ENCODE measurements at regions not wholly inside any gene's neighbourhood (a gene's known extent, or its start where the extent isn't known, plus 50 kb on each side); places are given as distances from the start of the nearest gene placed in this dataset.

DNA sequence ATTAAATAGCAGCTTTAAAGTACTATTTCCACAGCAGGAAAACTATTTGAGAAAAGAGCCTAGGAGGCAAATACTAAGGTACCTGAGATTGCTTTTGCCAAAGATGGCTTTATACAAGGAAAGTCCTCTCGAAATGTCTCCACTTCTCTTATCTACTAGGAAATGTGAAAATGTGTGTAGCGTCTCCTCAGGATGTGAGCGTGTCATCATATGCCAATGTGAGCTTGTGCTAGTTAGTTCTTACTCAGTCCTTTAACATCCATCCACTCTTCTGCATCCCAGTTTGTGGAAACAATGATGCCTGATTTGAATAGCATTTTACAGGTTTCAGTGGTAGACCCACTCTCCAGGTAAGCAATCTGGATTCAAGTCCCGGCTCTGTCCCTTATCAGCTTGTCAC is 421.0 kb downstream of the DYNC2H1 start:
- peak; percentile 61 for DNase-seq

DNA sequence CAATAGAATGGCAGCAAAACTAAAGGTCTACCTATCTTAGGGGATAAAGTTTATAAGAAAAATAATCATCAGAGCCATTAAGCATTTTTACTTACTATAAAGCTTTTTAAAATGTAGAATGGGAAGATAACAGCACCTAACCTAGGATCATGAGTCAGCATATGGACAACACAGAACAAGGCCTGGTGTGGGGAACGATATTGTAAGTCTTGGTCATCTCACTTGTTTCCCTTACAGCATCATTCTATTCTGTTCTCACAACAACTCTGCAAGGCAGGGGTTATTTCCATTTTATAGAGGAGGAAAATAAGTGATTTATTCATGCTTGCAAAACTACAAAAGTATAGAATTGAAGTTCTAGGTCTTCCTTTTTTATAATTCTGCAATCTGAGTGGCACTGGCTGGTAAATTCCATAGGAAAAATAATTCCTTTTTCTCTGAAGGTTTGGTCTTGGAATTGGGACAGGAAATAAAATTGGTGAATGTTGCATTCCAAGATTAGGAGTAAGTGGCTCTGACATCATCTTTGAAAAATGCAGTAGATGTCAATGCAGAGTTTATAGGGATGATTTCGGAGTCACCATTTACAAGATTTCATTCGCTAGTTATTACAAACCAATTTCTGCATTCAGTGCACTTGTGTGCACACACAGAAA is 423.0 kb downstream of the DYNC2H1 start:
- DNase-seq: peak; percentile 92

DNA sequence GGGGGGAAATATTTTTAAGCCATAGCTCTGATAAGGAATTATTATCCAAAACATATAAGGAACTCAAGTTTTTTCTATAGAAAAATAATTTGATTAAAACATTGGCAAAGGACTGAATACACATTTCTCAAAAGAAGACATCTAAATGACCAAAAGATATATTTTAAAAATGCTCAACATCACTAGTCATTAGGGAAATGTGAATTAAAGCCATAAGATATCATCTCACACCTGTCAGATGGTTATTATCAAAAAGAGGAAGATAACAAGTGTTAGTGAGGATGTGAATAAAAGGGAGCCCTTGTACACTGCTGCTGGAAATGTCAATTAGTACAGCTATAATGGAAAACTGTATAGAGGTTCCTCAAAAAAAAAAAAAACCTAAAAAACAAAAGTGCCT is 425.0 kb downstream of the DYNC2H1 start:
- no peak for DNase-seq

DNA sequence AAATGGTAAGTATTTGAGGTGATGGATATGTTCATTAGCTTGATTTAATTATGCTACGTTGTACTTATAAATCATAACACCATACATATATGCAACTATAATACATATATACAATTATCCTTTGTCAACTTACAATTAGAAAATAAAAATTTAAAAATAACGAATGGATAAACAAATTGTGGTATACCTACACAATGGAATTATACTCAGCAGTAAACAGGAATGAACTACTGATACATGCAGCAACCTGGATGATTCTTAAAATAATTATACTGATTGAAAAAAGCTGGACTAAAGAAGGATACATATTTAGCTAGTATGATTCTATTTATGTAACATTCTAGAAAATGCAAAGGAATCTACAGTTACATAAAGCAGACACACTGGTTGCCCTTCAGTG is 425.7 kb downstream of the DYNC2H1 start:
- DNase-seq: no peak

DNA sequence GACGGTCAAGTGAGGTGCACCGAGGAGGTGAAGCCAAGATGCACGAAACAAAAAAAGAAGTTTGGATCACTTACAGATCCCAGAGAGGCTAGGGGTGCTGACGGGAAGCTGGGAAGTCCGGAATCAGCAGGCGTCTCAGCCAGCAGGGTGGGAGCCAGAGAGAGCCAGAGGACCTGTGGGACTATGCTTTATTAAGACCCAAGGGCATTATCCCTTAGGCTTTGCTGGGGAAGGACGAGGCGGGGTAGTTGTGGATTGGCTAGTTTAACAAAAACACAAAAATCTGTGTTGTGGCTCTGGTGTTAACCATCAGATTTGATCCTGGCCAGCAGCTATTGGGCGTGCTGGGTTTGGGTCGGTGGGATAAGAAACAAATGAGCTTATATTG is 427.1 kb downstream of the DYNC2H1 start:
- no peak for DNase-seq

DNA sequence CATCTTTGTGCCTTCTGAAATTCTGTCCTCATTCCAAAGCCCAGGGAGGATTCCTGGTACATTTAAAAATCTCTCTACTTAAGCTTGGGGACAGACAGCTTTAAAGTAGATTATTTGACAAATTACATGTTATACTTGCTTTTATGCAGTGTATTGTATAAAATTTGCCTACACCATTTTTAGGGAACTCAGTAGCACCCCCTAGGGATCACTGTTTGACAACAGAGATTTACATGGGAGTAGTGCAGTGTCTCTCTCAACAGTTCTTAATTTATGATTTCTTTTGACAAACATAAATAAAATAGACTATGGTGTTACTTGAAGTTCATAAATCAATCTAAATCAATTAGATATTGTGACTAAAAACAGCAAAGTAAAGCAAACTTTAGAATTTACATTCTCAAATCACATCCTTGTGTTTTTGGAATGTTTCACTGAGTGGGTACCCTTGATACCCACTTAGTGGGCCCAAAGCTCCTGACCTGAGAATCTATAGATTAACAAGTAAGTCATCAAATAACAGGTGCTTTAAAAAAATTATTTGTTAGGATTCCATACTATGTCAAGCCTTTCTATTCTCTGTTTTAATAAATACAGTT is 428.8 kb downstream of the DYNC2H1 start:
- DNase-seq: peak; percentile 51

DNA sequence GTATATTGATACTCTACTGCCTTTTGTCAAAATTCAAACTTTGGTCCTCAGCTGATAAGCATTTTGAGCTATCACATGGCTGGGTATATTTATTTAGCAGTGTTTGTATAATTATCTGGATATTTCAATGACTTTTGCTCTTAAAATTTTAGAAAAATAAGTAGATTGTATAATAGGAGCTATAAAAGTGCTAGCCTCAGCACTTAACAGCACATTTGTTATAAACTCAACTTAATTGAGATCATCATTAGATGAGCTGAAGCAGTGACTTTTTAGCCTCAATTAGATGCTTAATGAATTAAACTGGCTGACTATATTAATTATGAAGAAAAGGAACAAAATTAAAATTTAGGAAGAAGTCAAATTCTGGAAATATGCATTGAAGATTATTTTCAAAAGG is 429.9 kb downstream of the DYNC2H1 start:
- no peak for DNase-seq

DNA sequence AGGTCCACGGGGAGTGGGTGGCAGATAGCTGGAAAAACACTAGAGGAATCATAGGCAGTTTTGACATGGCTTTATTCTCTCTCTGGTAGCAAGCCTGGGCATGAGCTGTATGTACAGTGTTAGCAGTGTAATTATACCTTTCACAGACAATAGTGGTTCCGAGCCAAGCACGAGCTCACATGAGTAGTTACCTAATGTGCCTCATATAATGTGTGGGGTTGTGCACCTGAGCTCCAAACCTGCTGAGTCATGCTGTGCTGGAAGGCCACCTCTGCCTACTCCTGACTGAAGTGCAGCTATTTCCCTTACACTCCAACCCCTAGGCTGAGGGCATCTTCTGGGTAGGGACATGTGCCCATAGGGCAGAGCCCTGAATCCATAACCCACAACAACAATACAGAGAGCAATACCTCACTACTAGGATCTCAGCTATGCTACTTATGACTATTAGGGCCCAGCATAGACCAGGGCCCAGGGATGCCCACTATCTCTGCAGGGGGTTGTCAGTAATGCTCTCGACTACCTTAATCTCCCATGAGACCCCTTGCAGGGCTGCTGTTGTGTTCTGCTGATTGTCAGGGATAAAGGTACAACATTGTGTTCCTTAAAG is 432.1 kb downstream of the DYNC2H1 start:
- no peak for DNase-seq

DNA sequence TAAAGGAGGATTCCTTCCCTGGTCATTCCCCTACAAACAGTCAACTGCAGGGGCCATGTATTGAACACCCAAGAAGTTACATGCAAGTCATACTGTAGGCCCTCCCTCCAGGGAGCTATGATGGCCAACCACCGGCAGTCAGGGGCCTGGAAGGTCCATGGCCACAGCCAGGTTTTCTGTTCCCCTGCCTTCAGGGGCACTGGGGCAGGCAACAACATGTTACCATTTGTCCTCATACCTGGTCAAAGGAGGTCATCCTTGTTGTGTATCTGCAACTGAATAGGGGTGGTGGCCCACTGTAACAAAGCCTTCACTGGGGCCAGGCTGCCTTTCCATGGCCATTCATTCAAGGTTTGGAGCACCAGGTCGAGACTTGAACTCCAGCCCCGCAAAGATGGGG is 433.6 kb downstream of the DYNC2H1 start:
- no peak for DNase-seq

DNA sequence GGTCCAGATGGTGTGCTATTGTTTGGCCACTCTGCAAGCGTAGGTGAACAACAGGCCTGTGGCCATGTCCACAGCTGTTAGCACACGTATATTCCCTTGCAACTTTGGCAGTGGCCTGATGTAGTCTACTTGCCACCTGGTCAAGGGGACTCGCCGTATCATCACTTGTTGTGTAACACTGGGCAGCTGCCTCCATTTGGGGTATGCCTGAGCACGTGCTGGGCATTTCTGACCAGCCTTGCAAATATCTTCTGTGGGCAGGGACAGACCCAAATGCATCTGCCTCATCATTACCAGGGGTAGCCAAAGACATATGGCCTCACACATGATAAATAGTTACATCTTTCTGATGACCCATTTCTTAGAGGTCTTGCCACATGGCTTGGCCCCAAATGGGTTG is 434.2 kb downstream of the DYNC2H1 start:
- no peak for DNase-seq

DNA sequence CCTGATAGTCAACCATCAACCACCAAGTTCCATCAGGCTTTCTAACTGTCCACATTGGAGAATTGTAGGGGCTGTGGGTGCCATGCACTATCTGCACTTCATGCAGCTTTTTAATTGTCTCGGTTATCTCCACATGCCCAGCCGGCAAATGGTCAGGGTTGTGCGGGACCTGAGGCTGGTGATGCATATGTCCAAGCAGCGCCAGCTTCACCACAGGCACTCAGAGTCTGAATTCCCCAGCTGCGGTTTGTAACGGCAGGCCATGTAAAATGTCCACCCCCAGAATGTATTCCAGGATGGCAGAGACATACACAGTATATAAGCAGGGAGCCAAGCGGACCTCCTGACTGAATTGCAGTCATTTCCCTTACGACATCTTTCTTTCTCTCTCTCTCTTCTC is 435.6 kb downstream of the DYNC2H1 start:
- no peak for DNase-seq

DNA sequence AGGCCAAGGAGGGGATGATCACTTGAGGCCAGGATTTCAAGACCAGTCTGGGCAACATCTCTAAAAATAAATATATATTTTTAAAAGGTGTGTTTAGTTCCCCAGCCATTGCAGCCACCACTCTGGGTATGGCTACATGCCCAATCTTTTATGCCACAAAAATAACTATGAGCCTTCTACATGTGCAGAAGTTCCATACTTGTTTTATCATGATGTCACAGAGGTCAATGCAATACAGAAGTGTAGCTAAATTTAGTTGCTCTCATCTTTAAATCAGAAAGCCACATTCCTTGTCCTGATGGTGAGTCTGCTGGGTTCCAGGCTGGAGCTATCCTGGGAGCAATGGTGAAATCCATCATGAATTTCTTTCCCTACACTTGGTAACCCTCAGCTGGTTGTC is 436.3 kb downstream of the DYNC2H1 start:
- DNase-seq: no peak

DNA sequence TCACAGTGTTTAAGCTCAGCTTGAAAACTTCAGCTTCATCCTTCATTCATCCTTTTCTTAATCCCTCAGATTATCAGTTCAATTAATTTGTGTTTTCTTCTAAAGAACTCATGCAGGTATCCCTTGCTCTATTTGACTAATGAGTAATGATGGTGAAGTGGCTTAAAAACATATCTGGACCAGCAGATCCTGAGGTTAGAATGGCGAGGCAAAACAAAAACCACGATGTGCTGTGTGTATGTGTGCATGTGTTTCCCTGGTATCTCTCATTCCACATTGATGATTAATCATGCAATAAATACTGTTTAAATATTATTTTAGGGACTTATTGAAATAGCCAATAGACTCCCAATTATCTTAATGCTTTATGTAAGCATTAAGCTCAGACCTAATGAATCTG is 437.0 kb downstream of the DYNC2H1 start:
- peak; percentile 60 for DNase-seq

DNA sequence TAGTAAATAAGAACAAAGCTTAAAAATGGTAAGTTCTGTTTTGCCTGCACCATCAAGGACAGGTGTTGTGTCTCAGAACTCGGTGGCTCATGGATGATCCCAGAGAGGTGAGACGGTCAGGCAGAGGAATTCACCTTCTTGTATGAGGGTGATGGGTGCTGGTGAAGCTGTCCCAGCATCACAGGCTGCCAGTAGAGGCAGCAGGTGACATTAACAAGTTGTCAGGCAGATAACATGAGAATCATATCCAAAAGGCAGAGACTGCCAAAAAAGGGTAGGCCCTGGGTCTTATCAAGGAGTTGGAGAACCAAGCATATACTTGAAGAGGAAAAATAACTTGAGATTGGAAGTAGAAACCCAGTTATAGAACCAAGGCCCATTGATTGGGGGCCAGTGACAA is 437.8 kb downstream of the DYNC2H1 start:
- no peak for DNase-seq

DNA sequence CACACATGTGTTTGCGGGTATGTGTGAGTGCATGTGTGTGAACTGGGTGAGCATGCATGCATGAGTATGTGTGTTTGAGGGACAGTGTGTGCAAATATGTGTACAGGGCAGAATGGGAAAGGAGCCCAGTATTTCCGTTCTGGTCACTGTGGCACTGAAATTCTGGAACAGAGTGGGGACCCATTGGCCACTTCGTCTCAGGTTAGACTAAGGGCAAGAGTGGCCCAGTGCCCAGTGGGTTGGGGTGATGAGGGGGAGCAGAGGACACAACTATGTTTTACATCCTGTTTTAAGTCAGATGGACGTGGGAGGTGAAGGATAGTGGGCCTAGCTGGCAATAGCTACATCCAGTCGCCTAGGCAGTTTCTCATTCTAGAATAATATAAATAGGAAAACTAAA is 438.5 kb downstream of the DYNC2H1 start:
- DNase-seq: no peak

DNA sequence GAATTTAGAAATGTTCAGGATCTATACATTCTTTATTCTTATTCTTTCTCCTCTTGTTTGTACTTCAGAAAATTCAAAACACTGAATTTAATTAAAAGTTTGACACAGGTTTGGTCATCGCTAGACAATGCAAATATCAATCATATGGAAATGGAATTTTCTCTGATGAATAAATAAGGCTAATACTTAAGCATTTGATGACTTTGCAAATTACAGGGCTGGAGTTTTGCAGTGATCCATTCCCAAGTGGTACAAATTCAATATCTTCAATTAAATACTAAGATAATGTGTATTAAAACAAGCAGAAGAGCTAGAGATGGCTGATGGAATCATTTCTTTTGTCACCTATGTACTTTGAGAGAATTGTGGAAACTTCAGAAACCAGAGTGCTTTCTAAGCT is 439.6 kb downstream of the DYNC2H1 start:
- no peak for DNase-seq

DNA sequence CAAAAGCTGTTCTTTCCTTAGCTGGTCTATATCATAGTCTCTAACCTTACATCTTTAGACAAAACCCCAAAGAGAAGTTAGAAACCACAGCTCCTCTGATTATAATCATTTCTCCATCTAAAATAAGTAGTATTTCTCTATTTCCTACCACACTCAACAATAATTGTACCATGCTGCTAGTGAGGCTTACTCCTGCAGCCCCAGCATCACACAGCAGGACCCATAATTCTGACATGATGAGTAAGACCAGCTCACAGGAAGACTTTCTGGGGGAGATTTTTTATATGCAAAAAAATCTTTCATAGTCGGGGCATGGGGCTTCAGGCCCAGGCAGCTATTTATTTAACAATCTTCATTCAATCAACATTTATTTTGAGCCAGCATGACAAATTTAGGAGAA is 441.6 kb downstream of the DYNC2H1 start:
- DNase-seq: peak; percentile 36

DNA sequence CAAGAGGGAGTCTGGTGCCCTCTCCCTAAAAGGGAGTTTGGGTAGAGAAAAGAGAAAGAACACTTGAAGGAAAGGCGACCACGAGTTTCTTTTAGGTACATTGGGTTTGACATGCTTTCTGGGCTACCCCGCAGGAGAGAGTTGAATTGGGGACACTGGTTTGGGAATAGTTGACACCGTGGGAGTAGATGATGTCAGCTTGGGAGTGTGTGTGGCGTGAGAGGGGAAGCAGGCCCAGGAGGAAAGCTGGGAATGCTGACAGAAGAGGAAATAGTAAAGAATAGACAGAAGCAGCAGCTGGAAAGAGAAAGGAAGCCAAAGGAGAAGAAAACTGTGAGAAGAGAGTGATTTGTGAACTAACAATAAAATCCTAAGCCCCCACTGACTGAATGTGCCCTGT is 442.9 kb downstream of the DYNC2H1 start:
- no peak for DNase-seq

DNA sequence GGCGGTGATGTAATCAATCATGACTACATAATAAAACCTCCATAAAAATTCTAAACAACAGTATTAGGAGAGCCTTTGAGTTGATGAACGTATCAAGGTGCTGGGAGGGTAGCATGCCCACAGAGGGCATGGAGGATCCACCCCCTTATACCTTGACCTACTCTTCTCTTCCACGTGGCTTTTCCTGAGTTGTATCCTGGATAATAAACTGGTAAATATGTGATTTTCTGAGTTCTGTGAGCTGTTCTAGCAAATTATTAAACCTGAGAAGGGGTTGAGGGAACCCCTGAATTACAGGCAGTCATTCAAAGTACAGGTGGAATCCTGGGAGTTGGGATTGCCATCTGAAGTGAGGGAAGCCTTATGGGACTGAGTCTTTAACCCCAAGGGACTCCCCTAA is 446.9 kb downstream of the DYNC2H1 start:
- no peak for DNase-seq

DNA sequence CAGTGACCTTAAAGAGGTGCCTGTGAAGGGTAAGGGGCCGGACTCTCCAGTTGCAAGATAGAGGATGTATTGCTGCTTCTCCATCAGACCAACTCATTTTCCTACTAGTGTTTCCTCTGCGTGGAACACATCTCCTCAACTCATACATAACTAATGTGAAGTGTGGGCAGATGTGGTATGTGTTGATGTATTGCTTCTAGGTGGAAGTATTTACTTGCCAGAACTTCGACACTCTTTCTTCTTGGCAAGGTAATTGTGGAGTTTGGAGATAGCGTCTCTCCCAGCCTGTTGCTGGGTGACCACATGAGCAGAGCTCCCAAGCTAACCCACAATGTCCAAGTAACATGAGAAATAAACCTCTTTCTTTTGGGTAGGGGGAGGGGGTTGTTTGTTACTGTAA is 456.9 kb downstream of the DYNC2H1 start:
- DNase-seq: no peak

DNA sequence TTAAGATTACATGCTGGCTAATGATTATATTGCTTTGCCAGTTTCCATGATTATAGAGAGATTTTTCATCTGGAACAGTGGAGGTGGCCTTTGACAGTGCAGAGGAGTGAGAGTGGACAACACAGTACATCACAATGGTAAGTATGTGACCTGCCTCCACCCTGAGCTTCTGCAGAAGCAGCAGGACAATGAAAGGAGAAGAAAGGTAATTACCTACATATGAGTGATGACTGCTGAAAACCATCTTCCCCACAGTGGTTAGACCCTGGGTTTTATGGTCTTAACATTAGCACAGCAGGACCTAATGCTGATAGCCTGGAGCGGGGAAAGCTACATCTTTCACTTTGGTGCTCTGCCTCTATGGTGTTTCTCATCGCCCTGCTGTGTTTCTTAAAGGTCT is 454.7 kb upstream of the DDI1 start:
- DNase-seq: no peak

DNA sequence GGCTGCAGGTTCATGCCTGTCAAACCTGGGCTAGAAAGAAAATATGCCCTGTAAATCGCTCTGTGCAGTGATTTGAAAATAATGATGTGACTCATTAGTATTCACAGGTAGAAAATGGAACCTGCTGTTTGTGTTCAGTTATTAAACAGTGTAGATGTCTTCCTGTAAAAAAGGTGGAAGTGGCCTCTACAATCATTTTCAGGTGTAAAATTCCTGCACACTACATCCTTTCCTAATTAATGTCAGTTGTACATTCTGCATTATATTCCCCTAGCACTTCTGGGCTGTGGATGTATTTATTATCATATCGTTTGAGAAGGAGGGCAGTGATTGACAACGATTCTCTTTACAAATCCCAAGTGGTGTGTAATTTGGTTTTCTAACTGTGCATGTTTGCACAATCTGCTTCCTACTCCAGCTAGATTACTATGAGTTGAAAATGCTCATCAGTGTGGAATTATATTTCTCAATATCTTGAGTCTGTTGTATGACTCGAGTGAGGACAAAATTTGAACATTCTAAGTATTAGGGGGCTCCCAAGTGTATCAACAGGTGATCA is 454.0 kb upstream of the DDI1 start:
- DNase-seq: no peak

DNA sequence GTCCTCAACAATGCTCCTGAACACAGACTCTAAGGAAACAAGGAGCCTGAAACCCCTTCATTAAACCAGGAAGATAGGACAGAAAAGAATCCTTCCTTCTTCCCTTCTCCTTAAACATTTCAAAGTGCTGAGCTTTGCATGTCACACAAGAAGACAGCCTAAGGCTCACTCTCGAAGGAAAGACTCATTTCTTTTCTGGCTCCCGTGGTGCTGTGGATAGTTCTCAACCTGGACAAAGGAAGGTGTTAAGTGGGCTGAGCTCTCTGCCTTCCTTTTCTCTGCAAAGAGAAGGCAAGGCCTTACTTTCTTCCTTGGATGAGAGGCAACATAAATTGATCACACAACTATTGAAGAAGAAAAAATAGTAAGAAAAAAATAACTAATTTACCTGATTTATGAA is 452.4 kb upstream of the DDI1 start:
- no peak for DNase-seq

DNA sequence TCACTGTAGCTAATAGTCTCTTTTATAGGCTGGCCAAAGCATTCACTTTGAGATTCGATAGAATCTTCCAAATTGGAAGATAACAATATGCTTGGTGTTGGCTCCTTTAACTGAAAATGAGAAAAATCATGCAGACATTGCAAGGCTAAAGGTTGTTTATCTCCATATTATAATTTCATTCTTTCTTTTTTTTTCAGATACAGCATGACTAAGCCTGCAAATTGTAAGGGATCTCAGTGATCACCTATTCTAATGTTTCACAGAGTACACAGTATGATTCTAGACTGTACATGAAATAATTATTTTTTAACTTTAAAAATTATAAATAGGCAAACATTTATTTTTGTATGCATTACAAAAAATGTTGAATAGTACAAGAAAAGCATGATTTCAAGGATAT is 451.7 kb upstream of the DDI1 start:
- DNase-seq: no peak

All from fibroblast of skin of back (primary cell).